GM21447 (cell line): ENCODE measurements at regions not wholly inside any gene's neighbourhood (a gene's known extent, or its start where the extent isn't known, plus 50 kb on each side); places are given as distances from the start of the nearest gene placed in this dataset.
"Not testable (repeated sequence)": the region's sequence is repeated elsewhere in the genome, so short reads cannot be mapped to it uniquely, and the experiment has no call there.

Experiments used
- ATAC-seq: cut with Tn5 transposase; IDR thresholded peaks from one replicate; pipeline ENCODE4 v1.9.1; 2021; ENCODE audit not compliant: unreplicated experiment

DNA sequence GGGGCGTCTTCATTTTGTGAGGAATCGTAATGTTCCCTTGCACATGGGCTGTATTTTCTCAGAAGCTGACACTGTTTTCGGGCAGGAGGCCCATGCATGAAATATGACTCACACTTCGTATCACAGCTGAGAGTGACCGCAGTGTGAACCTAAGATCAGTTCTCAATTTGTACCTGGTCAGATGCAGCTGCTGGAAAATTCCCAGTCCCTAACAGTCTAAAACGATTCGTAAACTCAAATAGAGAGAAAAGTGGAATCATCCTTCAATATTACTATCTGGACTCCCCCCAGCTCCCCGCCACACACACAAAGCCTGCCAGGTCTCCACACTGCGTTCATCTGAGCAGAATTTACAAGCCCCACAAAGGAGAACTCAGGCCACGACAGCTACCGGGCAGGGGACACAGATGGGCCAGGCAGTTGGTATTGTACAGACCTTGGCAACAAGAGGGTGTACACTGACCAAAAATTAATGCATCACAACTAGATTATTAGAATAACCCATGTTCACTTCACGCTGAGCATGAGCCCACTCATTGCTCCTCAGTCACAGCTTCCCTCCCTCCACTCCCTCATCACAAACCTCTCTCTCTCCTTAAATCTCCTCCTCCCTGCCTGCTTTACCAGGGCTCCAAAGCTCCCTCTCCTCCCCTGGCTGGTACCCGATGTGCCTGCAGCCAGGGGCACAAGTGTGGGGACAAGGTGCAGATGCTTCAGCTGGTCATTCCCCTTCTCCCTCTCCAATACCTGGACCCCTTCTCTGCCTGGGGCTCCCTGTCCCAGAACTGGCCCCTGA lies 488.4 kb downstream of the PREX1 start:
- ATAC-seq, result no peak

DNA sequence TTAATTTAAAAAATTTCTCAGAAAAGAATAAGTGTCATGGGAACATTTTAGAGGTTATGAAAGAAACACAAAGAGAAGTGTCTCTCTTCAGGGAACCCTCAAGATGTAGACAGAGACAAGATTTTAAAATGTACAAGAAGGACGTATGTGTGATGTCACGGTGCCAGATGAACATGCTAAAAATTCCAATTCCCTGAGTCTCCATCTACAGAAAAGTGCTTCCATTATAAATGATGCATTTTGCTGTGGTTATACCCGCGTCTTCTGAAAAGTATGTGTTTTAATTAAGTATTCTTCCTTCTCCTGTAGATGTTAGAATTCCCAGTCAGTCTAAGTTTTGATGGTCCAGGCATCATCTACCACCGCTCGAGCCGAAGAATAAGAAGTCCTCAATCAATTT lies 489.1 kb downstream of the PREX1 start:
- no peak for ATAC-seq

DNA sequence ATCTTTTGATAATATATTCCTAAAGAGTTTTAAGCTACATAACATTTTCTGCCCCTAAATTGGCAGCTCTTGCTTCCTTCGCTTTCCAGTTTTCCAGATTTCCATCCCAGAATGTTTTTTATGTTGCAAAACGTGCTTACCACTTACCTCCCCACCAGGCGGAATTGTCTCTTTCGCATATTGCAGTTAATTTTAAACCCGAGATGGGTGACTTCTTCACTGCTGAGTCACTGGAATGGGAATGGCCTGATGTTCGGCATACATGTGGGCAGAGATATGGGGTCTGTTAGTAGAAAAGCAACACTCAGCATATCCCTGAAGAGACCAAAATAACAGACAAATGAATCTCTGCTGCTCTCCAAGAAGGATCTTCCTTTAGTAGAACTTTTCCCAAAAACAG lies 491.2 kb downstream of the PREX1 start:
- no peak for ATAC-seq

DNA sequence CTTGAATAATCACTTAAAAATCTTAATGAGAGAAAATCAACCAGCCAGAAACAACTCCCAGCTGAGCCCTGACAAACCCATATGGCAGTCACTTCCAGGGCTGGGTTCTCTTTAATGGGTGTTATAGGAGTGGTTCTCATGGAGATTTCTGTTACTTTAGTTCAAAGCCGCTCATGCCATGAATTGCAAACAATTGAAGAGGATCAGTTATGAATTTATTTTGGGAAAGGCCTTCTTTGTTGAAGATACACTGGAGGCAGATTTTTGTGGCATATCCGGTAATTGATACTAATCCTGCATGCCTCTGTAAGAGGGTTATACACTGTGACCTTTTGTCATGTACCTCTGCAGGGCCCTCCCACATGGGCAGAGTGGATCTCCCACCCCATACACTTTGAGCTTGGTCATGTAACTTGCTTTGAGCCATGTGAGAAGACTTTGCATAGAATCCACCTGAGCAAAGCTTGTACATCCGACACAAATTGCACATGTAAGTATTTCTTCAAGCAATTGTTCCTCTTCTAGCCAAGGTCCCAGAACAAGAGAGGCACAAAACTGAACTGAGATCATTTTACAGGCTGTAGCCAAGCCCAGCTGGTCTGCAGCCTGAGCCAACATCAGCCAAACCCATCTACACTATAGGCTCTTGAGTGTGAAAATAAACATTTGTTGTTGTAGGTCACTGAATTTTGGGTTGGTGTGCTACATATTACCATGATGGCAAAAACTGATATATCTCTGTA lies 492.3 kb downstream of the PREX1 start:
- ATAC-seq, result no peak

DNA sequence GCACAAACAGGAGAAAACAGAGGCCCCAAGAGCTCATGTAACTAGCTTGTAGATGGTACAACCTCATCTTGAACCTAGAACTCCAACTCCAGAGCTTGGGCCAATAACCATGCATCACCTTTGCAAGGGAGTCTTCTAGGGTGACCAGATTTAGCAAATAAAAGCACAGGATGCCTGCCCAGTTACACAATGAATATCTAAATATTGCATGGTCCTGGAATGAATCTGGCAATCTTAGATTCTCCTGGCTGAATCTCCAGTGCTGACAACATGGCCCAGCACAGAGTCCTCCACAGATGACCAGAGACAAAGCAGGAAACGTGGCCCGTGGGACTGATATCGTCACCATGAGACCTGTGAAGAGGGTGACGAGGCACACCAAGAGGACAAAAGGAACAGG lies 494.1 kb downstream of the PREX1 start:
- ATAC-seq, result no peak

- no peak for ATAC-seq
Observed at GRCh38 chr20:48332555-48332954, 495.2 kb downstream of the PREX1 start.

GRCh38 chr20:48331518-48332286 lies 496.1 kb downstream of the PREX1 start:
- no peak for ATAC-seq

DNA sequence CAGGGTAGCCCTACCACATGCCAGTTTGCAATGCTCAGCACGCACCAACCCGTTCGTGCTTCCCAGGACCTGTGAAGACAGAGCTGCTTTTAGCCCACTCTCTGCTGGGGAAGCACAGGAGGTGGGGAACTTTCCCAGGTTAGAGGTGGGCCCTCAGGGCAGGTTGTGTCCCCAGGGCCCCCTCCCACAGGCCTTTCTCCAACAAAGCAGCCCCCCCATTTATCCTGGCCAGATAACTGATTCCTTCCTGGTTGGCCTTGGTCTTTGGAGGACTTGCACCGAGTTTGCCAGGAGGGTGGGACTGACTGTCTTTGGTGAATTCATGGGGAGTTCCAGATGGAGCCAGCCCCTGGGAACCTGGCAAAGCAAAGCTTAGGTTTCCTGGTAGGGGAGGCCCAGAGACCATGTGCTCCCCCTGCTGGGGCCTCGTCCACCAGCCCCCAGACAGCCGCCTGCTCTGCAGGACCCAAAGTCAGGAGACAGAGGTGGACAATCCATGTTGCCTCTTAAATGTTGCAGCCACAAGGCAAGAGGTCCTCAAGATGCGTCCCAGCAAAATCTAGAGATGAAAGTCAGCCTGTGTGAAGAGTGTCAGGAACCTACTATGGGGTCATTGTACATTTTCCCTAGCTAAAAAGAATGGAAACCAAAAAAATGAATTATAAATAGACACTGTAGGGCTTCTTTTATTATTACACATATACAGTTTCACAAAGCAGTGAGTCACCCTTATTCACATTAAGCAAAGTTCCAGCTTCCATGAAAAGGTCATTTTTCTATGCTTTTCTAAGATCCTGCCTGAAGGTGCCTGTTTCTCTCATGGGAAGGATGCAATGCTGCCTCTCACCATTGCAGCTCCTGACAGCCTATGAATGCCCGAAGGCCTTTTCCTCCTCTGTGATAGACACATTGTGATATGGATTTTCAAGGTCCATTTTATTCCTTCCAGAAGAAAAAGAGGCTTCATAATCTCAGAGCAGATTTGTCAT lies 497.8 kb downstream of the PREX1 start:
- no peak for ATAC-seq

DNA sequence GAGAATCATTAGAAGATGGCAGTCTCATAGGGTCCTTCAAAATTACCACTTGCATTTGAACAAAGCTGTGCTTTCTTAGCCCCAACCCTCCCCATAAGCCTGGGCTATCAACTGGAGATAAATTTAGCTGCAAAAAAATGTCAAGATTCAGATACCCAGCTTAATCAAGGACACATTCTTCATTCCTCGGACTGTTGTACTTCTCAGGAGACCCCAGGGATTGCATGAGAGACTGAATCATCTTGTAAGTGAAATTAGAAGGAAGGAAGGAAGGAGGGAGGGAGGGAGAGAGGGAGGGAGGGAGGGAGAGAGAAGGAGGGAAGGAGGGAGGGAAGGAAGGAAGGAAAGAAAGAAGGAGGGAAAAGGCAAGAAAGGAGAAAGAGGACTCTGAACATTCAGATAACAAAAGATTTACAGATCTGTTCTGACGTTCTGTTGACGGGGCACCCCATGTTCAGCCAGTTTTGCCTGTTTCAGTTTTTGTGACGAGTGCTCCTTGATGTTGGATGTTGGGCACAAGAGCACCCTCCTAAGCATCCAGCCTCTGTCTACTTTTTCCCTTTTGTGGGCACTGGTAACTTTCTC lies 498.7 kb downstream of the PREX1 start:
- no peak for ATAC-seq

- not testable (repeated sequence) for ATAC-seq
Observed at GRCh38 chr20:48327848-48328247, 500.0 kb downstream of the PREX1 start.

DNA sequence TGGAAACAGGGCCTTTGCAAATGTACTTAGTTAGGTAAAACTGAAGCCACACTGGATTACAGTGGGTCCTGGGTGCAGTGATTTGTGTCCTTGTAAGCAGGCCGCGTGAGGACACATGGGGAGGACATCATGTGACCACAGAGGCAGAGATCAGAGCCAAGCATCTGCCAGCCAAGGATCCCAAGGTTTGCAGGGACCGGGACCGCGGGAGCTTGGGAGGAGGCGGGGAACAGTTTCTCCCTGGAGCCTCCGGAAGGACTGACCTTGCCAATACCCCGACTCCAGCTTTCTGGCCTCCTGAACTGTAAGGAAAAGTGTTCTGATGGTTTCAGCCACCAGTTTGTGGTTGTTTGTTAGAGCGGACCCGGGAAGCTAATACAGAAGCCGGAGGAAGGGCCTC lies 500.9 kb downstream of the PREX1 start:
- no peak for ATAC-seq

GRCh38 chr20:48326434-48326691 lies 501.4 kb downstream of the PREX1 start:
- no peak for ATAC-seq

GRCh38 chr20:48325656-48326433 lies 502.0 kb downstream of the PREX1 start:
- no peak for ATAC-seq

GRCh38 chr20:48324744-48325143 lies 503.1 kb downstream of the PREX1 start:
- no peak for ATAC-seq

DNA sequence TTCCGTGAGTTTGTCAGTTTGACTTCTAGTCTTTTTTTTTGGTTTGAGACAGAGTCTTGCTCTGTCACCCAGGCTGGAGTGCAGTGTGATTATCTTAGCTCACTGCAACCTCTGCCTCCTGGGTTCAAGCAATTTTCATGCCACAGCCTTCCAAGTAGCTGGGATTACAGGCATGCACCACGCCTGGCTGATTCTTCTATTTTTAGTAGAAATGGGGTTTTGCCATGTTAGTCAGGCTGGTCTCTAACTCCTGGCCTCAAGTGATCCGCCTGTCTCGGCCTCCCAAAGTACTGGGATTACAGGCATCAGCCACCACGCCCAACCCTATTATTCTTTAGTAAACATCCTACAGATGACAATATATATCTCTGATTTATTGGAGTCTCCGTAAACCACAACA lies 506.5 kb downstream of the PREX1 start:
- ATAC-seq, result no peak

- ATAC-seq, result no peak
Observed at GRCh38 chr20:48319943-48320584, 507.7 kb downstream of the PREX1 start.

GRCh38 chr20:48317578-48317977 lies 510.2 kb downstream of the PREX1 start:
- ATAC-seq, result no peak

- ATAC-seq, result no peak
Observed at GRCh38 chr20:48314925-48315592, 512.7 kb downstream of the PREX1 start.

- no peak for ATAC-seq
Observed at GRCh38 chr20:48313324-48313723, 514.5 kb downstream of the PREX1 start.
